Adrenal gland (tissue), 9 donors: ENCODE measurements at regions not wholly inside any gene's neighbourhood (a gene's known extent, or its start where the extent isn't known, plus 50 kb on each side); places are given as distances from the start of the nearest gene placed in this dataset.

Source experiments
- DNase-seq, 7 donors: peaks; one replicate each; pipeline ENCODE4 v3.0.0-alpha.2; 2019 to 2020
- H3K27ac ChIP-seq, 5 donors: fragments of 200-600 bp; sonication (generic) in 4 of 5; 1 replicate in 3 of 5; 2 replicates in 2 of 5; pipeline versions ENCODE4 v1.5.1 to v1.8.0; 2016 to 2020; ENCODE audit warnings: mild to moderate bottlenecking in 1 of 5
- H3K27me3 ChIP-seq: fragments of 200-600 bp; 2 replicates; pipeline ENCODE4 v1.8.0; 2021
- H3K36me3 ChIP-seq, 2 donors: fragments of 200-600 bp; replicated peaks in 1 of 2; 1 replicate in 1 of 2; 2 replicates in 1 of 2; pipeline versions ENCODE4 v1.5.1 to v1.8.0; 2018 to 2022
- H3K4me1 ChIP-seq, 2 donors: fragments of 200-600 bp; replicated peaks in 1 of 2; 1 replicate in 1 of 2; 2 replicates in 1 of 2; pipeline versions ENCODE4 v1.5.1 to v1.8.0; 2018 to 2021
- H3K4me3 ChIP-seq, 4 donors: fragments of 200-600 bp; sonication (generic) in 3 of 4; one replicate each; pipeline ENCODE4 v1.5.1; 2016 to 2018
- H3K9me3 ChIP-seq, 3 donors: fragments of 200-600 bp; sonication (generic) in 1 of 3; replicated peaks in 1 of 3; 1 replicate in 2 of 3; 2 replicates in 1 of 3; pipeline versions ENCODE4 v1.5.1 to v1.8.0; 2016 to 2021
- POLR2A ChIP-seq, 2 donors: fragments of 450-650 bp; IDR thresholded peaks; one replicate each; pipeline ENCODE4 v1.6.1; 2017; ENCODE audit warnings: antibody characterized with exemption in 2 of 2, mild to moderate bottlenecking in 2 of 2, moderate library complexity in 1 of 2
- WGBS, 4 donors: extraction: QIAGEN DNeasy Blood & Tissue Kit in 2 of 4; methylation state at CpG; one replicate each; pipeline versions ENCODE4 v1.1.5 to v1.1.7; 2013 to 2017; 5-methylcytosine and 5-hydroxymethylcytosine counted together
- intact Hi-C, 2 donors: fragments of 100-400 bp; cut with DNase I; formaldehyde crosslinking; loops; one replicate each; pipeline versions ENCODE4 v1.14.1 to v1.15.0; 2022 to 2023
- TF ChIP-seq, protein P1 (sequence below), 6 experiments: fragments of 450-650 bp in 4 of 6; fragments of 200-600 bp in 2 of 6; sonication (generic) in 1 of 6; IDR thresholded peaks; 1 replicate in 5 of 6; 2 replicates in 1 of 6; pipeline versions ENCODE4 v1.5.1 to v1.8.0; 2016 to 2021; ENCODE audit warnings: antibody characterized with exemption in 6 of 6, mild to moderate bottlenecking in 2 of 6, moderate library complexity in 1 of 6
- donor health status: healthy with polysubstance abuse.
- donor health status: Bipolar disorder and iron deficiency.
- donor health status: DM: yes; HTN: yes; CAD: no.
- donor health status: DM: no; HTN: no; CAD: no.
- donor health status: DM: no; HTN: no; CAD: no.

DNA sequence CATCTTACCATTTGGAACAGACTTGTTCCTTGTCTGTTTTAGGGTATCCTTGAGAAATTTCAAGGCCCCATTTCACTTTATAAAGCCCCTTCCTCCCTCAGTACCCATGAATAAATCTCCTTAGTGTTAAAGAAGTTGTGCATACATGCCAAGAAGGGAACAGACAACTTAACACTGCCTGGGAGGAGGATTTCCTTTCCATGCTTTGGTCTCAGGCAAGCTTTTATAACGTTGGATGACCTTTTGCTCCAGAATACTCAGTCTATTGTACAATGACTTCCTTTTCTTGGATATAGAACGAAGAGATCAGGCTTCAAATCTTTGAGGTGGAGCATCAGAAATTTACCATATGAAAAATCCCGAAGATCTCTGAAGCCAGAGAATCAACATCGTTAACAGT, 551.4 kb downstream of the PRKD1 start:
- no peak overlapping the region for H3K4me3 ChIP-seq
- no peaks in the 10 kb centered on the region for H3K36me3 ChIP-seq
- TF ChIP-seq POLR2A (IDR thresholded peaks at IDR 0.05): no peak
- TF ChIP-seq, protein P1, sequence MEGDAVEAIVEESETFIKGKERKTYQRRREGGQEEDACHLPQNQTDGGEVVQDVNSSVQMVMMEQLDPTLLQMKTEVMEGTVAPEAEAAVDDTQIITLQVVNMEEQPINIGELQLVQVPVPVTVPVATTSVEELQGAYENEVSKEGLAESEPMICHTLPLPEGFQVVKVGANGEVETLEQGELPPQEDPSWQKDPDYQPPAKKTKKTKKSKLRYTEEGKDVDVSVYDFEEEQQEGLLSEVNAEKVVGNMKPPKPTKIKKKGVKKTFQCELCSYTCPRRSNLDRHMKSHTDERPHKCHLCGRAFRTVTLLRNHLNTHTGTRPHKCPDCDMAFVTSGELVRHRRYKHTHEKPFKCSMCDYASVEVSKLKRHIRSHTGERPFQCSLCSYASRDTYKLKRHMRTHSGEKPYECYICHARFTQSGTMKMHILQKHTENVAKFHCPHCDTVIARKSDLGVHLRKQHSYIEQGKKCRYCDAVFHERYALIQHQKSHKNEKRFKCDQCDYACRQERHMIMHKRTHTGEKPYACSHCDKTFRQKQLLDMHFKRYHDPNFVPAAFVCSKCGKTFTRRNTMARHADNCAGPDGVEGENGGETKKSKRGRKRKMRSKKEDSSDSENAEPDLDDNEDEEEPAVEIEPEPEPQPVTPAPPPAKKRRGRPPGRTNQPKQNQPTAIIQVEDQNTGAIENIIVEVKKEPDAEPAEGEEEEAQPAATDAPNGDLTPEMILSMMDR (IDR thresholded peaks at IDR 0.05): no peak
- no peak for DNase-seq
- WGBS, 4 donors: 43 to 50% (median 45%) methylated on average over 4 of the region's 4 CpGs
- no peaks in the 10 kb centered on the region for H3K4me1 ChIP-seq
- no peak overlapping the region for H3K27ac ChIP-seq
- H3K27me3 ChIP-seq: no peaks in the 10 kb centered on the region
- no peaks in the 10 kb centered on the region for H3K9me3 ChIP-seq
- intact Hi-C loops: no loop called here

DNA sequence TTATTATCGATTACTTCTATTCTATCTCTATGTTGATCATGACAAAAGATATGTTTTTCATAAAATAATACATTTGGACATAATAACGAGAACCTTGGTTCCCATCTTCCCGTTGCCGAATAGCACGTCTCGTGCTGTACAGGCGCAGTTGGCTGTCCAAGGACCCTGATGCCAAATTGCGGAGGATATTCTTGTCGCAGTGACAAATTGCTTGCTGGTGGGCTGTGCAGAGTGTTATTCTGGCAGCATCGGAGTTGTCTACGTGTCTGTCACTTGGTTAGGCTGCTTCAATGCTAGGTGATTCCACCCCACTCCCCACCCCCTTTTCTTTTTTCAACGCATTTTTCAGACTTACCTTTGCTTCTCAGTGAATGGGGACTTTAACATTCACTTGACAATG, 546.8 kb downstream of the PRKD1 start:
- Histone ChIP-seq H3K27me3 (no peaks in the 10 kb centered on the region), H3K27ac (no peak overlapping the region), H3K4me3 (no peak overlapping the region), H3K36me3 (no peaks in the 10 kb centered on the region), H3K9me3 (no peaks in the 10 kb centered on the region), H3K4me1 (no peaks in the 10 kb centered on the region)
- 76 to 84% (median 80%) methylated on average over 12 of the region's 12 CpGs for WGBS, 4 donors
- TF ChIP-seq, protein P1 (IDR thresholded peaks at IDR 0.05): no peak
- TF ChIP-seq POLR2A (IDR thresholded peaks at IDR 0.05): no peak
- intact Hi-C loops: no loop called here
- DNase-seq: no peak

DNA sequence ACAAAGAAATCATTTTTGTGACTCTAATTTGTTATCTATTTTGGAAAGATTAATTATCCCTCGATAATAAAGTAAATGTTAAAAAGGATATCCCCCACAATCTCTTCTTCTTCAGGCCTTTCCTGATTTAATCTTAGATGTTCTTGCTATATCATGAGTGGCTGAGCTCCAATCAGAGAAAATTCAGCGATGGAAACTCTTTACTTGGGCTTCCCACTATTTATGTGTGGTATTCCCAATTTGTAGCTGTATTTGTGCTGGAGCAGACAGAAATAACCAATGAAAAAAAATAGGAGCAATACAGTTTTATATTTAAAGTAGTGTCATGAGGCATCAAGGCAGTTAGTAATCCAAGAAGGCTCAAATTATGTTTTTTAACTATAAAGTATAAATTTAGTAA, 539.1 kb downstream of the PRKD1 start:
- TF ChIP-seq POLR2A (IDR thresholded peaks at IDR 0.05): no peak
- TF ChIP-seq, protein P1 (IDR thresholded peaks at IDR 0.05): no peak
- WGBS, 4 donors: 60 to 78% (median 66%) methylated on average over 2 of the region's 2 CpGs
- DNase-seq: no peak

DNA sequence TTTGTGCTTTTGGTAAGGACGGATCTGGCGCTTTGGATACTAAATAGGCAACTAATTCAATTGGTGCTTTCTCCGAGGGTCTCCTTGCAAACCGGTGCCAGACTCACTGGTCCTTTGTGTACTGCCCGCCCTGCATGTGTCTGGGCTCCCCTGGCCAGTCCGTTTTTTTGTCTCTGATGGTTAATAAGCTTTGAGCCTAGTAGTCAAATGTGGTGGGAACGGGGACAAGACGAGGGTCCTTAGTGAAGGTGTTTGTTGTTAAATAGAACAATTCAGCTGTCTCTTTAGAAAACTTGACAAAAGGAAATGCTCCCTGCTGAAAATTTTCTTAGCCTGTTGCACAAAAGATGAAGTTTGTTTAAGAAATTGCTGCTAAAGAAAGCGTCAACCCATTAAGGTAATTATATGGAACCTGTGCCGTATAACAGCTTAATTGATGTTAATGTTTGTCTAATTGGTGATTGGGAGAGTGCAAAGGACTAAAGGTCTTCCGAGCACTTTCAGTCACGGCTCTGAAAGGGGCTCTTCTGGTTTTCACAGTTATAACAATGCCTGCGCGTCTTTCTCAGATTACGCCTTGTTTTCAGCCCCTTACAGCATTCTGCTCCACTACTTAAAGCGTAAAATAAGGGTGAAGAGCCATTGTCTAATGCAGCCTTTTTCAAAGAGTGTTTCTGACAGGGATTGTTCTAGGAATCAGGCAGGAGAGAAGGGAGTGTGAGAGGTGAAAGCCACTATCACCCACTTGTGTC, 537.4 kb downstream of the PRKD1 start:
- Histone ChIP-seq H3K4me1 (no peaks in the 10 kb centered on the region), H3K36me3 (no peaks in the 10 kb centered on the region), H3K4me3 (no peak overlapping the region), H3K9me3 (no peaks in the 10 kb centered on the region), H3K27ac (no peak overlapping the region), H3K27me3 (no peaks in the 10 kb centered on the region)
- intact Hi-C loops: no loop called here
- 32 to 42% (median 38%) methylated on average over 16 of the region's 16 CpGs for WGBS, 4 donors
- TF ChIP-seq POLR2A (IDR thresholded peaks at IDR 0.05): no peak
- TF ChIP-seq, protein P1 (IDR thresholded peaks at IDR 0.05): no peak
- DNase-seq: no peak

More for the DNA sequence above, 539.1 kb downstream of the PRKD1 start:
- Histone ChIP-seq H3K36me3 (no peaks in the 10 kb centered on the region), H3K27me3 (no peaks in the 10 kb centered on the region), H3K4me3 (no peak overlapping the region), H3K4me1 (no peaks in the 10 kb centered on the region), H3K9me3 (no peaks in the 10 kb centered on the region), H3K27ac (no peak overlapping the region)
- intact Hi-C loops: no loop called here
